ENCODE measurements at regions not wholly inside any gene's neighbourhood (a gene's known extent, or its start where the extent isn't known, plus 50 kb on each side); places are given as distances from the start of the nearest gene placed in this dataset.

GRCh38 chr18:76667603-76668002 lies 154.8 kb upstream of the ZNF236 start:
- TF ChIP-seq CTCF (IDR thresholded peaks at IDR 0.05) = no peak
- TF ChIP-seq POLR2A (IDR thresholded peaks at IDR 0.05) = no peak

All from Peyer's patch (tissue), 4 donors.